ENCODE measurements at regions not wholly inside any gene's neighbourhood (a gene's known extent, or its start where the extent isn't known, plus 50 kb on each side); places are given as distances from the start of the nearest gene placed in this dataset.
A peak's percentile ranks its signal among the peaks of the same experiment; 100 is the strongest.

- intact Hi-C loops (cut with DNase I): loop anchor here (10.0 kb wide), 1 partner anchor 533 kb away; no protein-coding TSS in a partner anchor
- H3K4me3 ChIP-seq: no peak overlapping the region
These were observed 481.4 kb downstream of the UQCRFS1 start for GRCh38 chr19:28731577-28731976.

GRCh38 chr19:28730791-28731512, 482.0 kb downstream of the UQCRFS1 start:
- H3K9me3 ChIP-seq: no peaks in the 10 kb centered on the region
- H3K4me1 ChIP-seq: no peaks in the 10 kb centered on the region
- no peak for DNase-seq (ENCODE audit: low spot score in 2 of 2)
- H3K27me3 ChIP-seq: peaks cover 6% of the 10 kb centered on the region
- H3K36me3 ChIP-seq: no peaks in the 10 kb centered on the region
- TF ChIP-seq CTCF (IDR thresholded peaks at IDR 0.05): no peak
- intact Hi-C loops (cut with DNase I): loop anchor here (10.0 kb wide), 1 partner anchor 534 kb away; no protein-coding TSS in a partner anchor
- H3K27ac ChIP-seq: no peak overlapping the region
- no peak overlapping the region for H3K4me3 ChIP-seq

More at GRCh38 chr19:28731577-28731976, 481.4 kb downstream of the UQCRFS1 start:
- TF ChIP-seq CTCF (IDR thresholded peaks at IDR 0.05): no peak
- no peaks in the 10 kb centered on the region for H3K36me3 ChIP-seq
- peaks cover 6% of the 10 kb centered on the region for H3K27me3 ChIP-seq
- no peaks in the 10 kb centered on the region for H3K4me1 ChIP-seq
- no peak overlapping the region for H3K27ac ChIP-seq
- no peak for DNase-seq (ENCODE audit: low spot score in 2 of 2)
- H3K9me3 ChIP-seq: no peaks in the 10 kb centered on the region

GRCh38 chr19:28727480-28728159, 485.3 kb downstream of the UQCRFS1 start:
- peaks cover 6% of the 10 kb centered on the region for H3K27me3 ChIP-seq
- peak overlapping the region in 1 of 2 donors; percentile 23 for H3K4me3 ChIP-seq
- no peaks in the 10 kb centered on the region for H3K36me3 ChIP-seq
- H3K9me3 ChIP-seq: no peaks in the 10 kb centered on the region
- TF ChIP-seq CTCF (IDR thresholded peaks at IDR 0.05): peak in 1 of 3 experiments; percentile 6
- DNase-seq (ENCODE audit: low spot score in 2 of 2): no peak
- H3K4me1 ChIP-seq: no peaks in the 10 kb centered on the region
- intact Hi-C loops (cut with DNase I): no loop called here
- H3K27ac ChIP-seq: no peak overlapping the region

- H3K27ac ChIP-seq: no peak overlapping the region
- no peaks in the 10 kb centered on the region for H3K4me1 ChIP-seq
- no peak for TF ChIP-seq CTCF (IDR thresholded peaks at IDR 0.05)
- DNase-seq (ENCODE audit: low spot score in 2 of 2): no peak
- H3K27me3 ChIP-seq: peaks cover 6% of the 10 kb centered on the region
- intact Hi-C loops (cut with DNase I): no loop called here
- no peaks in the 10 kb centered on the region for H3K36me3 ChIP-seq
- H3K4me3 ChIP-seq: peak overlapping the region in 1 of 2 donors; percentile 23
- no peaks in the 10 kb centered on the region for H3K9me3 ChIP-seq
These were observed 486.1 kb downstream of the UQCRFS1 start for GRCh38 chr19:28726533-28727479.

GRCh38 chr19:28718909-28719308, 494.0 kb downstream of the UQCRFS1 start:
- no peaks in the 10 kb centered on the region for H3K4me1 ChIP-seq
- no peak overlapping the region for H3K27ac ChIP-seq
- no peaks in the 10 kb centered on the region for H3K9me3 ChIP-seq
- intact Hi-C loops (cut with DNase I): no loop called here
- no peaks in the 10 kb centered on the region for H3K36me3 ChIP-seq
- no peak for DNase-seq (ENCODE audit: low spot score in 2 of 2)
- no peak overlapping the region for H3K4me3 ChIP-seq
- H3K27me3 ChIP-seq: no peaks in the 10 kb centered on the region
- no peak for TF ChIP-seq CTCF (IDR thresholded peaks at IDR 0.05)
